ENCODE measurements at regions not wholly inside any gene's neighbourhood (a gene's known extent, or its start where the extent isn't known, plus 50 kb on each side); places are given as distances from the start of the nearest gene placed in this dataset.

GRCh38 chr15:38809621-38810020 is 245.0 kb upstream of the RASGRP1 start:
- no peak for TF ChIP-seq CTCF (IDR thresholded peaks at IDR 0.05; ENCODE audit: low read depth, low read length)
- TF ChIP-seq EZH2phosphoT487 (IDR thresholded peaks at IDR 0.05; ENCODE audit: low read depth) = no peak

Measured in OCI-LY3 (cell line).